ENCODE measurements at regions not wholly inside any gene's neighbourhood (a gene's known extent, or its start where the extent isn't known, plus 50 kb on each side); places are given as distances from the start of the nearest gene placed in this dataset.

GRCh38 chr12:105931762-105932570 is 206.8 kb downstream of the NUAK1 start:
- H3K9me3 Mint-ChIP-seq, result peaks cover 2% of the 10 kb centered on the region
- no peak overlapping the region for H3K4me3 Mint-ChIP-seq
- H3K4me1 Mint-ChIP-seq, result no peaks in the 10 kb centered on the region
- H3K36me3 Mint-ChIP-seq (ENCODE audit: low read depth), result no peaks in the 10 kb centered on the region
- peaks cover 1% of the 10 kb centered on the region for H3K27me3 Mint-ChIP-seq
- no peak overlapping the region for H3K27ac Mint-ChIP-seq
- no peak for TF ChIP-seq CTCF (IDR thresholded peaks at IDR 0.05)
- POLR2A ChIA-PET, result no interaction called here
- DNase-seq (no peak), ATAC-seq (ENCODE audit: low read depth) (no peak)
- CTCF ChIA-PET, result no interaction called here
- intact Hi-C loops (cut with micrococcal nuclease), result no loop called here

GRCh38 chr12:105933671-105934665 is 204.8 kb downstream of the NUAK1 start:
- H3K4me1 Mint-ChIP-seq, result no peaks in the 10 kb centered on the region
- intact Hi-C loops (cut with micrococcal nuclease), result no loop called here
- no peak for ATAC-seq (ENCODE audit: low read depth)
- H3K9me3 Mint-ChIP-seq, result no peaks in the 10 kb centered on the region
- ChIA-PET CTCF (no interaction called here), POLR2A (no interaction called here)
- no peak overlapping the region for H3K4me3 Mint-ChIP-seq
- TF ChIP-seq CTCF (IDR thresholded peaks at IDR 0.05), result no peak
- H3K36me3 Mint-ChIP-seq (ENCODE audit: low read depth), result no peaks in the 10 kb centered on the region
- DNase-seq, result no peak
- no peaks in the 10 kb centered on the region for H3K27me3 Mint-ChIP-seq
- H3K27ac Mint-ChIP-seq, result no peak overlapping the region

- Mint-ChIP-seq H3K4me3 (no peak overlapping the region), H3K9me3 (no peaks in the 10 kb centered on the region), H3K27me3 (no peaks in the 10 kb centered on the region), H3K4me1 (no peaks in the 10 kb centered on the region), H3K36me3 (ENCODE audit: low read depth) (no peaks in the 10 kb centered on the region), H3K27ac (no peak overlapping the region)
- CTCF ChIA-PET, result no interaction called here
- intact Hi-C loops (cut with micrococcal nuclease), result no loop called here
- no peak for DNase-seq
- no peak for TF ChIP-seq CTCF (IDR thresholded peaks at IDR 0.05)
- ATAC-seq (ENCODE audit: low read depth), result no peak
- POLR2A ChIA-PET, result no interaction called here
These were observed 203.6 kb downstream of the NUAK1 start for GRCh38 chr12:105935106-105935505.

- Mint-ChIP-seq H3K4me1 (no peaks in the 10 kb centered on the region), H3K36me3 (ENCODE audit: low read depth) (no peaks in the 10 kb centered on the region), H3K27ac (no peak overlapping the region), H3K4me3 (no peak overlapping the region), H3K9me3 (no peaks in the 10 kb centered on the region), H3K27me3 (no peaks in the 10 kb centered on the region)
- intact Hi-C loops (cut with micrococcal nuclease), result no loop called here
- DNase-seq, result no peak
- ChIA-PET CTCF (no interaction called here), POLR2A (no interaction called here)
- no peak for ATAC-seq (ENCODE audit: low read depth)
- no peak for TF ChIP-seq CTCF (IDR thresholded peaks at IDR 0.05)
These were observed 202.8 kb downstream of the NUAK1 start for GRCh38 chr12:105935981-105936380.

GRCh38 chr12:105936496-105936895 is 202.3 kb downstream of the NUAK1 start:
- DNase-seq (no peak), ATAC-seq (ENCODE audit: low read depth) (no peak)
- ChIA-PET CTCF (no interaction called here), POLR2A (no interaction called here)
- Mint-ChIP-seq H3K27me3 (no peaks in the 10 kb centered on the region), H3K4me3 (no peak overlapping the region), H3K27ac (no peak overlapping the region), H3K4me1 (no peaks in the 10 kb centered on the region), H3K36me3 (ENCODE audit: low read depth) (no peaks in the 10 kb centered on the region), H3K9me3 (no peaks in the 10 kb centered on the region)
- TF ChIP-seq CTCF (IDR thresholded peaks at IDR 0.05), result no peak
- intact Hi-C loops (cut with micrococcal nuclease), result no loop called here
